Natural killer cell (primary cell): ENCODE measurements at regions not wholly inside any gene's neighbourhood (a gene's known extent, or its start where the extent isn't known, plus 50 kb on each side); places are given as distances from the start of the nearest gene placed in this dataset.
"Not testable (repeated sequence)": the region's sequence is repeated elsewhere in the genome, so short reads cannot be mapped to it uniquely, and the experiment has no call there.

Experiments
- ATAC-seq, 3 donors: fragments of 150-1000 bp in 2 of 3; fragments of 200-7000 bp in 1 of 3; cut with Tn5 transposase; 1 replicate in 1 of 3; 2 replicates in 2 of 3; pipeline ENCODE4 v1.10.0; 2021; ENCODE audit warnings: mild to moderate bottlenecking in 2 of 3, moderate library complexity in 2 of 3
- DNase-seq, 2 donors: peaks; one replicate each; pipeline versions ENCODE4 v3.0.0 to v3.0.0-alpha.2; 2013 to 2021; ENCODE audit warnings: mixed read lengths in 1 of 2
- H3K27ac ChIP-seq: one replicate; pipeline ENCODE4 v1.5.1; 2013; ENCODE audit warnings: mild to moderate bottlenecking, low read length
- H3K27me3 ChIP-seq: one replicate; pipeline ENCODE4 v1.6.1; 2013; ENCODE audit warnings: low read length; ENCODE audit not compliant: control insufficient read depth, insufficient read depth
- H3K36me3 ChIP-seq: one replicate; pipeline ENCODE4 v1.6.1; 2013; ENCODE audit warnings: low read length; ENCODE audit not compliant: control insufficient read depth, insufficient read depth
- H3K4me1 ChIP-seq: one replicate; pipeline ENCODE4 v1.6.1; 2013; ENCODE audit warnings: low read length; ENCODE audit not compliant: control insufficient read depth, insufficient read depth
- H3K4me3 ChIP-seq: one replicate; pipeline ENCODE4 v1.5.1; 2013; ENCODE audit warnings: low read length
- H3K9me3 ChIP-seq: one replicate; pipeline ENCODE4 v1.6.1; 2013; ENCODE audit warnings: low read length; ENCODE audit not compliant: control insufficient read depth, insufficient read depth
- H3K27ac Mint-ChIP-seq, 2 donors: one replicate each; pipeline ENCODE4 v1.8.0; 2022; ENCODE audit warnings: mild to moderate bottlenecking in 2 of 2, mixed read lengths in 2 of 2, moderate library complexity in 1 of 2
- H3K27me3 Mint-ChIP-seq, 2 donors: one replicate each; pipeline ENCODE4 v1.8.0; 2022; ENCODE audit warnings: low read depth in 2 of 2, mixed read lengths in 2 of 2
- H3K36me3 Mint-ChIP-seq: one replicate; pipeline ENCODE4 v1.8.0; 2022; ENCODE audit warnings: mixed read lengths
- H3K4me1 Mint-ChIP-seq, 2 donors: one replicate each; pipeline ENCODE4 v1.8.0; 2022; ENCODE audit warnings: mixed read lengths in 2 of 2
- H3K4me3 Mint-ChIP-seq: one replicate; pipeline ENCODE4 v1.8.0; 2022; ENCODE audit warnings: mild to moderate bottlenecking, moderate library complexity, mixed read lengths
- H3K9me3 Mint-ChIP-seq, 2 donors: one replicate each; pipeline ENCODE4 v1.8.0; 2022; ENCODE audit warnings: mixed read lengths in 2 of 2
- CTCF ChIP-seq: fragments of 200-600 bp; IDR thresholded peaks from one replicate; pipeline ENCODE4 v1.8.0; 2022; ENCODE audit warnings: antibody characterized with exemption
- WGBS: methylation state at CpG from one replicate; pipeline ENCODE4 v1.1.7; 2013; ENCODE audit warnings: missing lambda C conversion rate; ENCODE audit not compliant: insufficient coverage; 5-methylcytosine and 5-hydroxymethylcytosine counted together
- intact Hi-C: fragments of 100-400 bp; cut with micrococcal nuclease; formaldehyde crosslinking; loops from one replicate; pipeline ENCODE4 v1.14.2; 2022

GRCh38 chr14:89468566-89468965, 51.5 kb upstream of the FOXN3 start:
- H3K4me3 ChIP-seq, result no peak overlapping the region
- Mint-ChIP-seq H3K27ac (peak overlapping the region; percentile 14 to 95), H3K27me3 (no peaks in the 10 kb centered on the region), H3K36me3 (no peaks in the 10 kb centered on the region), H3K4me1 (peaks cover 68 to 77% of the 10 kb centered on the region in 2 donors), H3K4me3 (peak overlapping the region; percentile 31), H3K9me3 (no peaks in the 10 kb centered on the region)
- WGBS, result 97% methylated on average over 5 of the region's 6 CpGs
- H3K4me1 ChIP-seq, result peaks cover 46% of the 10 kb centered on the region
- DNase-seq (no peak), ATAC-seq (no peak)
- intact Hi-C loops, result loop anchor here (5.0 kb wide), 1 partner anchor 304 kb away; no protein-coding TSS in a partner anchor
- H3K36me3 ChIP-seq, result no peaks in the 10 kb centered on the region
- H3K27ac ChIP-seq, result no peak overlapping the region
- no peaks in the 10 kb centered on the region for H3K27me3 ChIP-seq
- TF ChIP-seq CTCF, result no peak
- no peaks in the 10 kb centered on the region for H3K9me3 ChIP-seq

- Mint-ChIP-seq H3K4me3 (peak overlapping the region; percentile 45), H3K27ac (peak overlapping the region; percentile 85 to 95), H3K4me1 (peaks cover 64 to 72% of the 10 kb centered on the region in 2 donors)
- H3K27ac ChIP-seq, H3K27me3 ChIP-seq, H3K4me3 ChIP-seq, H3K36me3 ChIP-seq, H3K27me3 Mint-ChIP-seq, H3K36me3 Mint-ChIP-seq, H3K9me3 ChIP-seq, ATAC-seq, DNase-seq, H3K9me3 Mint-ChIP-seq: not testable (repeated sequence)
- peaks cover 46% of the 10 kb centered on the region for H3K4me1 ChIP-seq
- 69% methylated on average over 6 of the region's 6 CpGs for WGBS
- intact Hi-C loops, result loop anchor here (5.0 kb wide), 1 partner anchor 304 kb away; no protein-coding TSS in a partner anchor
Measured at GRCh38 chr14:89468030-89468429, 51.0 kb upstream of the FOXN3 start.

GRCh38 chr14:89466944-89467343, 49.9 kb upstream of the FOXN3 start:
- Mint-ChIP-seq H3K4me3 (peak overlapping the region; percentile 87), H3K27me3 (no peaks in the 10 kb centered on the region), H3K36me3 (no peaks in the 10 kb centered on the region), H3K27ac (peak overlapping the region; percentile 85 to 95), H3K4me1 (peaks cover 64 to 77% of the 10 kb centered on the region in 2 donors), H3K9me3 (no peaks in the 10 kb centered on the region)
- peak; percentile 36 to 50 (median 41) for ATAC-seq
- Histone ChIP-seq H3K9me3 (no peaks in the 10 kb centered on the region), H3K36me3 (no peaks in the 10 kb centered on the region), H3K27me3 (no peaks in the 10 kb centered on the region), H3K4me1 (peaks cover 46% of the 10 kb centered on the region), H3K4me3 (no peak overlapping the region), H3K27ac (peak overlapping the region; percentile 71)
- no peak for TF ChIP-seq CTCF
- DNase-seq, result peak; percentile 23 to 28
- 53% methylated on average over 14 of the region's 14 CpGs for WGBS
- intact Hi-C loops, result loop anchor here (1.0 to 5.0 kb wide), 8 partner anchors 36 to 305 kb away; no protein-coding TSS in a partner anchor
